Liver (tissue), 7 donors: ENCODE measurements at regions not wholly inside any gene's neighbourhood (a gene's known extent, or its start where the extent isn't known, plus 50 kb on each side); places are given as distances from the start of the nearest gene placed in this dataset.

Experiments
- DNase-seq: peaks from one replicate; pipeline ENCODE4 v3.0.0-alpha.2; 2017; ENCODE audit warnings: low spot score
- H3K27ac ChIP-seq, 2 donors: one replicate each; pipeline ENCODE4 v1.7.0; 2013; ENCODE audit warnings: inconsistent platforms in 2 of 2, low read length in 2 of 2, control low read depth in 1 of 2, low read depth in 1 of 2, mild to moderate bottlenecking in 1 of 2
- H3K27me3 ChIP-seq, 4 donors: one replicate each; pipeline versions ENCODE4 v1.6.1 to v1.7.0; 2013; ENCODE audit warnings: low read length in 3 of 4, inconsistent platforms in 1 of 4, mild to moderate bottlenecking in 1 of 4, moderate library complexity in 1 of 4; ENCODE audit not compliant: control insufficient read depth in 4 of 4, insufficient read depth in 4 of 4
- H3K36me3 ChIP-seq, 4 donors: one replicate each; pipeline versions ENCODE4 v1.6.1 to v1.7.0; 2013; ENCODE audit warnings: low read length in 3 of 4, mild to moderate bottlenecking in 3 of 4, low read depth in 1 of 4, moderate library complexity in 1 of 4; ENCODE audit not compliant: control insufficient read depth in 4 of 4, insufficient read depth in 3 of 4
- H3K4me1 ChIP-seq, 4 donors: one replicate each; pipeline versions ENCODE4 v1.6.1 to v1.7.0; 2013; ENCODE audit warnings: low read length in 3 of 4, mild to moderate bottlenecking in 3 of 4, moderate library complexity in 1 of 4; ENCODE audit not compliant: control insufficient read depth in 4 of 4, insufficient read depth in 4 of 4
- H3K4me3 ChIP-seq, 3 donors: one replicate each; pipeline versions ENCODE4 v1.6.1 to v1.7.0; 2013; ENCODE audit warnings: low read length in 3 of 3, control low read depth in 1 of 3, low read depth in 1 of 3, mild to moderate bottlenecking in 1 of 3
- H3K9ac ChIP-seq, 2 donors: one replicate each; pipeline ENCODE4 v1.7.0; 2013; ENCODE audit warnings: low read length in 2 of 2, mild to moderate bottlenecking in 2 of 2, moderate library complexity in 2 of 2, control low read depth in 1 of 2, low read depth in 1 of 2
- H3K9me3 ChIP-seq, 4 donors: one replicate each; pipeline versions ENCODE4 v1.6.1 to v1.7.0; 2013; ENCODE audit warnings: low read length in 3 of 4; ENCODE audit not compliant: control insufficient read depth in 4 of 4
- ATF3 ChIP-seq: IDR thresholded peaks from 2 replicates; pipeline ENCODE4 v1.6.1; 2016; ENCODE audit warnings: antibody characterized with exemption
- FOXA1 ChIP-seq: IDR thresholded peaks from 2 replicates; pipeline ENCODE4 v1.6.1; 2016; ENCODE audit warnings: antibody characterized with exemption
- GABPA ChIP-seq, 2 donors: IDR thresholded peaks in 1 of 2; conservative IDR thresholded peaks in 1 of 2; 2 replicates each; pipeline ENCODE4 v1.6.1; 2016; ENCODE audit warnings: antibody characterized with exemption in 2 of 2, mild to moderate bottlenecking in 1 of 2, moderate library complexity in 1 of 2
- HNF4G ChIP-seq: IDR thresholded peaks from 2 replicates; pipeline ENCODE4 v1.6.1; 2016; ENCODE audit warnings: antibody characterized with exemption
- NR2F2 ChIP-seq: IDR thresholded peaks from 2 replicates; pipeline ENCODE4 v1.6.1; 2016; ENCODE audit warnings: antibody characterized with exemption
- REST ChIP-seq: IDR thresholded peaks from 2 replicates; pipeline ENCODE4 v1.6.1; 2016; ENCODE audit warnings: antibody characterized with exemption, mild to moderate bottlenecking
- SP1 ChIP-seq: IDR thresholded peaks from 2 replicates; pipeline ENCODE4 v1.6.1; 2018; ENCODE audit warnings: antibody characterized with exemption, mild to moderate bottlenecking
- ZBTB33 ChIP-seq: IDR thresholded peaks from 2 replicates; pipeline ENCODE4 v1.6.1; 2016; ENCODE audit warnings: antibody characterized with exemption
- WGBS: extraction: QIAGEN DNeasy Blood & Tissue Kit; methylation state at CpG from one replicate; pipeline ENCODE4 v1.1.7; 2013; 5-methylcytosine and 5-hydroxymethylcytosine counted together
- donor health status: healthy.
- donor health status: healthy.
- donor health status: healthy.
- donor health status: healthy.

GRCh38 chr4:75249739-75250138 lies 264.5 kb downstream of the RCHY1 start:
- no peak overlapping the region for H3K27ac ChIP-seq
- H3K9ac ChIP-seq, result no peak overlapping the region
- WGBS, result 77% methylated on average over 2 of the region's 2 CpGs
- DNase-seq, result no peak
- H3K4me1 ChIP-seq, result no peaks in the 10 kb centered on the region
- no peaks in the 10 kb centered on the region for H3K36me3 ChIP-seq
- TF ChIP-seq NR2F2 (no peak), FOXA1 (no peak), ATF3 (no peak), GABPA (IDR thresholded peaks at IDR 0.05 in 1 of 2, conservative IDR thresholded peaks at IDR 0.05 in 1 of 2) (no peak), ZBTB33 (no peak), REST (no peak)
- no peak overlapping the region for H3K4me3 ChIP-seq
- peaks cover 0 to 2% (median 0%) of the 10 kb centered on the region in 4 donors for H3K27me3 ChIP-seq
- H3K9me3 ChIP-seq, result no peaks in the 10 kb centered on the region

GRCh38 chr4:75248770-75249407 lies 265.3 kb downstream of the RCHY1 start:
- Histone ChIP-seq H3K4me3 (no peak overlapping the region), H3K4me1 (no peaks in the 10 kb centered on the region), H3K9me3 (no peaks in the 10 kb centered on the region), H3K36me3 (no peaks in the 10 kb centered on the region), H3K9ac (no peak overlapping the region), H3K27ac (no peak overlapping the region), H3K27me3 (peaks cover 0 to 1% (median 0%) of the 10 kb centered on the region in 4 donors)
- 60% methylated on average over 2 of the region's 2 CpGs for WGBS
- no peak for DNase-seq
- TF ChIP-seq SP1 (no peak), HNF4G (no peak), REST (no peak)
